MCF 10A (cell line): ENCODE measurements at regions not wholly inside any gene's neighbourhood (a gene's known extent, or its start where the extent isn't known, plus 50 kb on each side); places are given as distances from the start of the nearest gene placed in this dataset.

Experiments used
- BruUV-seq: library from RNA; stranded (reverse); fragments of 400-500 nt; replicated peaks from 2 replicates; lab custom pipeline; 2021; lab: Mats Ljungman, UMichigan
- CTCF ChIA-PET: fragments of 300-600 bp; sonication (Branson Sonifier 250); formaldehyde crosslinking; extraction: SDS; loops from one replicate; lab custom pipeline; 2021; ENCODE audit warnings: antibody characterized with exemption, inconsistent platforms; lab: Yijun Ruan, JAX
- POLR2A ChIA-PET: fragments of 300-600, 350-650 bp; sonication (Branson Sonifier 250); formaldehyde crosslinking; extraction: SDS; loops from one replicate; lab custom pipeline; 2020; ENCODE audit warnings: antibody characterized with exemption, inconsistent platforms; lab: Yijun Ruan, JAX
- DNase-seq: peaks from one replicate; pipeline ENCODE4 v3.0.0-alpha.2; 2018; ENCODE audit not compliant: unreplicated experiment
- H3K27ac Mint-ChIP-seq: one replicate; pipeline ENCODE4 v1.8.0; 2022; ENCODE audit warnings: mild to moderate bottlenecking, low read depth, mixed read lengths; ENCODE audit not compliant: unreplicated experiment
- H3K27me3 Mint-ChIP-seq: one replicate; pipeline ENCODE4 v1.8.0; 2022; ENCODE audit warnings: mixed read lengths; ENCODE audit not compliant: insufficient read depth, unreplicated experiment
- H3K36me3 Mint-ChIP-seq: one replicate; pipeline ENCODE4 v1.8.0; 2022; ENCODE audit warnings: mild to moderate bottlenecking, moderate library complexity, mixed read lengths; ENCODE audit not compliant: insufficient read depth, unreplicated experiment
- H3K4me1 Mint-ChIP-seq: one replicate; pipeline ENCODE4 v1.8.0; 2022; ENCODE audit warnings: mixed read lengths; ENCODE audit not compliant: insufficient read depth, unreplicated experiment
- H3K4me3 Mint-ChIP-seq: one replicate; pipeline ENCODE4 v1.8.0; 2022; ENCODE audit warnings: mild to moderate bottlenecking, moderate library complexity, mixed read lengths; ENCODE audit not compliant: unreplicated experiment
- H3K9me3 Mint-ChIP-seq: one replicate; pipeline ENCODE4 v1.8.0; 2022; ENCODE audit warnings: mixed read lengths; ENCODE audit not compliant: unreplicated experiment
- intact Hi-C: fragments of 100-400 bp; cut with micrococcal nuclease; formaldehyde crosslinking; loops from 2 replicates; pipeline ENCODE4 v1.14.1; 2022
- TF ChIP-seq, protein P1 (sequence below): fragments of 200-600 bp; IDR thresholded peaks from one replicate; pipeline ENCODE4 v1.8.0; 2022; ENCODE audit warnings: antibody characterized with exemption, mild to moderate bottlenecking; ENCODE audit not compliant: unreplicated experiment

DNA sequence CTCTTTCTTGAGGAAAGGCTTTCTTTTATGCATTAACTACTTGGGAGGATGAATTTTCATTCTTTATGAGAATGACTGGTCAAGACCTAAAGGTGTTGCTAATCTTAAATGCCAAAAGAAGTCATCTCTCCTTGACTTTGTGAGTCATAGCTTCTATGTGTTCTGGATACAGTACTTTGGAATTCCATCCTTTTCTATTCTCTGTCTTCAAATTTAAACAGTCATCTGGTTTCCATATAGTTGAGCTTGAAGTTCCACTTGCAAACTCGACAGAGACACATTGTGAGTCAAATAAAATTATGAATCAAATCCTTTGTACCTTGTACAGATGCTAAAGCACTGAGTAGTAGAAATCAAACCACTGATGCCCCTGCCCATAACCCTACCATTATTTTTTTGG is 271.9 kb upstream of the PMFBP1 start:
- Mint-ChIP-seq H3K27me3 (no peaks in the 10 kb centered on the region), H3K9me3 (peaks cover 12% of the 10 kb centered on the region), H3K4me1 (no peaks in the 10 kb centered on the region), H3K4me3 (no peak overlapping the region), H3K27ac (no peak overlapping the region), H3K36me3 (no peaks in the 10 kb centered on the region)
- DNase-seq: no peak
- no TSS peak for BruUV-seq
- TF ChIP-seq, protein P1, sequence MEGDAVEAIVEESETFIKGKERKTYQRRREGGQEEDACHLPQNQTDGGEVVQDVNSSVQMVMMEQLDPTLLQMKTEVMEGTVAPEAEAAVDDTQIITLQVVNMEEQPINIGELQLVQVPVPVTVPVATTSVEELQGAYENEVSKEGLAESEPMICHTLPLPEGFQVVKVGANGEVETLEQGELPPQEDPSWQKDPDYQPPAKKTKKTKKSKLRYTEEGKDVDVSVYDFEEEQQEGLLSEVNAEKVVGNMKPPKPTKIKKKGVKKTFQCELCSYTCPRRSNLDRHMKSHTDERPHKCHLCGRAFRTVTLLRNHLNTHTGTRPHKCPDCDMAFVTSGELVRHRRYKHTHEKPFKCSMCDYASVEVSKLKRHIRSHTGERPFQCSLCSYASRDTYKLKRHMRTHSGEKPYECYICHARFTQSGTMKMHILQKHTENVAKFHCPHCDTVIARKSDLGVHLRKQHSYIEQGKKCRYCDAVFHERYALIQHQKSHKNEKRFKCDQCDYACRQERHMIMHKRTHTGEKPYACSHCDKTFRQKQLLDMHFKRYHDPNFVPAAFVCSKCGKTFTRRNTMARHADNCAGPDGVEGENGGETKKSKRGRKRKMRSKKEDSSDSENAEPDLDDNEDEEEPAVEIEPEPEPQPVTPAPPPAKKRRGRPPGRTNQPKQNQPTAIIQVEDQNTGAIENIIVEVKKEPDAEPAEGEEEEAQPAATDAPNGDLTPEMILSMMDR: no peak
- intact Hi-C loops: no loop called here
- CTCF ChIA-PET: interaction anchor here (0.7 to 1.6 kb wide), 3 partner anchors 44 to 319 kb away, joined by 3 to 4 read pairs (median 3); no protein-coding TSS in a partner anchor
- POLR2A ChIA-PET: no interaction called here

DNA sequence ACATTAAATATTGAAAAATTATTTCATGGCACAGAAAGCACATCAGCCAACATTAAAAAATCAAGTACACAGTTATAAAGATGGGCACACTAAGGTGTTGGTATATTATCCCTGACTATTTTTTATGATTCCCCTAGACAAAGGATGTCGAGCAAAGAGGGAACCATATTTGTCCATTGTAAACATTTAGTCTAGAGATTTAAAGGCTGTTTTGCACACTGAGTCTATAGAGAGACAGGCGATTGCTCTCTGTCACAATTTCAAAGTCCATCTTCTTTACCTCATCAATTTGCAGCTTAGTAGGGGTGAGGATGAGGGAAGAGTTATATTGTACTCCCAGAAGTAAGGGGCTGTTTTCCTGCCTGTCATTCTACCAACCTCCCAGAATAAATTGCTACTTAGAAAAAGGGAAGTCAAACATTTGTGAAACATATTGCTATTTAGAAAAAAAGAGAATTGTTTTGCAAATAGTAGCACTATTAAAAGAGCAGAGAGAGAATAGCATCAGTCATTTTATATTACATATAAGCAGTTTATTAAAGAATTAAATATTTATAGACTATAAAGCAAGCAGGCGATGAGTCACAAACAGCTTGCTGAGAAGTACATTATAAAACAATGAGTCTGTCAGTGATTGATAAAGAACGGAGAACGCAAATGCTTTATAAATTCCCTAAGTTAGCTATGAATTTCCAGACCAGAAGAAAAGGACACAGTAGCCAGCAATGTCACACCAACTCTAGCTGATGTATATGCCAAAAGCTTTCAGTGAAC is 270.6 kb upstream of the PMFBP1 start:
- no peaks in the 10 kb centered on the region for H3K4me1 Mint-ChIP-seq
- intact Hi-C loops: no loop called here
- DNase-seq: no peak
- ChIA-PET POLR2A (interaction anchor here (0.6 to 0.7 kb wide), 2 partner anchors 45 to 62 kb away, joined by 3 to 4 read pairs; no protein-coding TSS in a partner anchor), CTCF (interaction anchor here (0.6 to 1.6 kb wide), 4 partner anchors 22 to 318 kb away, joined by 3 to 4 read pairs (median 4); no protein-coding TSS in a partner anchor)
- H3K27me3 Mint-ChIP-seq: no peaks in the 10 kb centered on the region
- no TSS peak for BruUV-seq
- no peak overlapping the region for H3K27ac Mint-ChIP-seq
- TF ChIP-seq, protein P1: no peak
- no peaks in the 10 kb centered on the region for H3K36me3 Mint-ChIP-seq
- H3K9me3 Mint-ChIP-seq: no peaks in the 10 kb centered on the region
- no peak overlapping the region for H3K4me3 Mint-ChIP-seq

DNA sequence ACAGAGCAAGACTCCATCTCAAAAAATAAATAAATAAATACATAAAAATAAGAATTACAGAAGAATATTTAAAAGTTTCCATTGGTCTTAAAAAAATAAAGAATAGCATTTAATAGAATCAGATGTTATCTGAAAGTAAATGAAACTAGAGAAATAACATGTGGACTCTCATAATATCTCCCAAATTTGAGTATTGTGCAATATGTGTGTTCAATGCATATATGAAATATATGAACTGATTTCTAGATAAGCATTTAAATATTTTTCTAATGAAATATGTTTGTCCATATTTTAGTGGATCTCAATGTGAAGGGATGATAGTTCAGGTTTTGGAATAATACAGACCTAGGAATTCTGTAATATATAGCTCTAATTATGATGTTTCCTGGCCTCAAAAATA is 265.9 kb upstream of the PMFBP1 start:
- POLR2A ChIA-PET: no interaction called here
- Mint-ChIP-seq H3K9me3 (peaks cover 26% of the 10 kb centered on the region), H3K4me1 (no peaks in the 10 kb centered on the region), H3K27me3 (no peaks in the 10 kb centered on the region), H3K27ac (no peak overlapping the region), H3K4me3 (no peak overlapping the region), H3K36me3 (no peaks in the 10 kb centered on the region)
- no peak for DNase-seq
- CTCF ChIA-PET: interaction anchor here (0.6 kb wide), 1 partner anchor 419 kb away, joined by 4 read pairs; no protein-coding TSS in a partner anchor
- TF ChIP-seq, protein P1: no peak
- intact Hi-C loops: no loop called here
- no TSS peak for BruUV-seq

DNA sequence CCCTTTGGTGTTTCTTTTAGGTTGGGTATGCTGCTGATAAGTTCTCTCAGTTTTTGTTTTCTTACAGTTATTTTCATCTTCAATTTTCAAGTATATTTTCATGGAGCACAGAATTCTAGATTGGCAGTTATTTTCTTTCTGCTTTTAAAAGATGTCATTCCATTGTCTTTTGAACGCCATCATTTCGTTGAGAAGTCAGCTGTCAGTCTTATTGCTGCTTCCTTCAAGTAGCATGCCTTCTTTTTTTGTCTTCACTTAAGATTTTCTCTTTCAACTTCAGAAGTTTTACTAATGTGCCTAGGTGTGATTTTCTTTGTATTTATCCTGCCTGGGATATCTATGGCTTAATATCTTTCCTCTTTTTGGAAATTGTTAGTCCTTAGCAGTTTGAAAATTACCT is 262.2 kb upstream of the PMFBP1 start:
- no TSS peak for BruUV-seq
- Mint-ChIP-seq H3K27me3 (no peaks in the 10 kb centered on the region), H3K9me3 (peaks cover 26% of the 10 kb centered on the region), H3K4me1 (peaks cover 6% of the 10 kb centered on the region), H3K27ac (no peak overlapping the region), H3K36me3 (no peaks in the 10 kb centered on the region), H3K4me3 (no peak overlapping the region)
- DNase-seq: peak; percentile 1
- intact Hi-C loops: no loop called here
- CTCF ChIA-PET: interaction anchor here (0.6 to 0.8 kb wide), 2 partner anchors 1280 to 1445 kb away, joined by 3 read pairs; no protein-coding TSS in a partner anchor
- TF ChIP-seq, protein P1: no peak
- POLR2A ChIA-PET: no interaction called here
